Fibroblast of pulmonary artery (primary cell): ENCODE measurements at regions not wholly inside any gene's neighbourhood (a gene's known extent, or its start where the extent isn't known, plus 50 kb on each side); places are given as distances from the start of the nearest gene placed in this dataset.

ENCODE experiments used
- DNase-seq: peaks from one replicate; pipeline ENCODE4 v3.0.0-alpha.2; 2010; ENCODE audit warnings: low read depth
- H3K4me3 ChIP-seq: replicated peaks from 2 replicates; pipeline ENCODE4 v1.5.1; 2011; ENCODE audit warnings: low read depth, mild to moderate bottlenecking, control low read depth, low read length, moderate library complexity
- CTCF ChIP-seq: IDR thresholded peaks from 2 replicates; pipeline ENCODE4 v1.5.1; 2011; ENCODE audit warnings: mild to moderate bottlenecking, control low read depth, low read length, inconsistent platforms; ENCODE audit errors: missing control alignments

GRCh38 chr2:103977241-103977640 is 876.7 kb upstream of the POU3F3 start:
- no peak overlapping the region for H3K4me3 ChIP-seq
- no peak for DNase-seq
- no peak for TF ChIP-seq CTCF

- TF ChIP-seq CTCF = no peak
- no peak for DNase-seq
Measured at GRCh38 chr2:103977668-103978067, 876.2 kb upstream of the POU3F3 start.

GRCh38 chr2:103980401-103980800 is 873.5 kb upstream of the POU3F3 start:
- no peak for TF ChIP-seq CTCF
- no peak for DNase-seq
- H3K4me3 ChIP-seq = no peak overlapping the region

More at GRCh38 chr2:103977668-103978067, 876.2 kb upstream of the POU3F3 start:
- H3K4me3 ChIP-seq = no peak overlapping the region

- DNase-seq = no peak
Measured at GRCh38 chr2:103982691-103983090, 871.2 kb upstream of the POU3F3 start.

GRCh38 chr2:103986001-103986400 is 867.9 kb upstream of the POU3F3 start:
- TF ChIP-seq CTCF = no peak
- no peak for DNase-seq
- no peak overlapping the region for H3K4me3 ChIP-seq

More at GRCh38 chr2:103982691-103983090, 871.2 kb upstream of the POU3F3 start:
- no peak for TF ChIP-seq CTCF
- no peak overlapping the region for H3K4me3 ChIP-seq

- DNase-seq = no peak
- TF ChIP-seq CTCF = no peak
- no peak overlapping the region for H3K4me3 ChIP-seq
Measured at GRCh38 chr2:103991591-103991990, 862.3 kb upstream of the POU3F3 start.

GRCh38 chr2:104004821-104005220 is 849.1 kb upstream of the POU3F3 start:
- DNase-seq = no peak
- TF ChIP-seq CTCF = no peak
- H3K4me3 ChIP-seq = no peak overlapping the region
